Gastrocnemius medialis (tissue), 4 donors: ENCODE measurements at regions not wholly inside any gene's neighbourhood (a gene's known extent, or its start where the extent isn't known, plus 50 kb on each side); places are given as distances from the start of the nearest gene placed in this dataset.

Experiments
- POLR2A ChIP-seq, 2 donors: fragments of 450-650 bp; IDR thresholded peaks; one replicate each; pipeline ENCODE4 v1.6.1; 2017; ENCODE audit warnings: antibody characterized with exemption in 2 of 2, mild to moderate bottlenecking in 2 of 2, moderate library complexity in 2 of 2
- TF ChIP-seq, protein P1 (sequence below), 5 experiments: fragments of 450-650 bp in 3 of 5; fragments of 200-600 bp in 2 of 5; sonication (generic) in 2 of 5; IDR thresholded peaks in 4 of 5; conservative IDR thresholded peaks in 1 of 5; 1 replicate in 4 of 5; 2 replicates in 1 of 5; pipeline ENCODE4 v1.5.1; 2016 to 2019; ENCODE audit warnings: antibody characterized with exemption in 5 of 5, mild to moderate bottlenecking in 3 of 5, moderate library complexity in 3 of 5

DNA sequence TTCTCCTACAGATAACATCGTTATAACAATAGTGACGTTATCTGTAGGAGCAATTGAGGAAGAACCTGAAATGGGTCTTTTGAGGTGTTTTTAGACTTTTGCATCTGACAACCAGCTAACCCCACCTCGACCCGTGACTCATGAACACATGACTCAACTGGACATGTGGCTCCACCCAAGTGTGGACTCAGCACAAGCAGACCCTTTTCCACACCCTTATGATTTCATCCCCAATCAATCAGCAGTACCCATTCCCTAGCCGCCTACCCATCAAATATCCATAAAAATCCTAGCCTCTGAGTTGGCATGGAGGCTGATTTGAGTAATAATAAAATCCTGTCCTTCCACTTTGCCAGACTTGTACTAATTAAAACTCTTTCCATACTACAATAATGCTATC, 255.4 kb downstream of the ARPP21 start:
- TF ChIP-seq, protein P1, sequence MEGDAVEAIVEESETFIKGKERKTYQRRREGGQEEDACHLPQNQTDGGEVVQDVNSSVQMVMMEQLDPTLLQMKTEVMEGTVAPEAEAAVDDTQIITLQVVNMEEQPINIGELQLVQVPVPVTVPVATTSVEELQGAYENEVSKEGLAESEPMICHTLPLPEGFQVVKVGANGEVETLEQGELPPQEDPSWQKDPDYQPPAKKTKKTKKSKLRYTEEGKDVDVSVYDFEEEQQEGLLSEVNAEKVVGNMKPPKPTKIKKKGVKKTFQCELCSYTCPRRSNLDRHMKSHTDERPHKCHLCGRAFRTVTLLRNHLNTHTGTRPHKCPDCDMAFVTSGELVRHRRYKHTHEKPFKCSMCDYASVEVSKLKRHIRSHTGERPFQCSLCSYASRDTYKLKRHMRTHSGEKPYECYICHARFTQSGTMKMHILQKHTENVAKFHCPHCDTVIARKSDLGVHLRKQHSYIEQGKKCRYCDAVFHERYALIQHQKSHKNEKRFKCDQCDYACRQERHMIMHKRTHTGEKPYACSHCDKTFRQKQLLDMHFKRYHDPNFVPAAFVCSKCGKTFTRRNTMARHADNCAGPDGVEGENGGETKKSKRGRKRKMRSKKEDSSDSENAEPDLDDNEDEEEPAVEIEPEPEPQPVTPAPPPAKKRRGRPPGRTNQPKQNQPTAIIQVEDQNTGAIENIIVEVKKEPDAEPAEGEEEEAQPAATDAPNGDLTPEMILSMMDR (IDR thresholded peaks at IDR 0.05 in 4 of 5, conservative IDR thresholded peaks at IDR 0.05 in 1 of 5), result no peak
- TF ChIP-seq POLR2A (IDR thresholded peaks at IDR 0.05), result no peak
